DOHH2 (cell line): ENCODE measurements at regions not wholly inside any gene's neighbourhood (a gene's known extent, or its start where the extent isn't known, plus 50 kb on each side); places are given as distances from the start of the nearest gene placed in this dataset.

Experiments
- H3F3A ChIP-seq: fragments of 200-600 bp; sonication (generic), shearing (Covaris generic); 2 replicates; pipeline ENCODE4 v1.6.0; 2016; ENCODE audit warnings: antibody characterized with exemption, mild to moderate bottlenecking; ENCODE audit not compliant: control insufficient read depth, insufficient read depth
- H3K27ac ChIP-seq: fragments of 200-600 bp; sonication (generic); 2 replicates; pipeline ENCODE4 v1.5.1; 2014; ENCODE audit warnings: low read depth, mild to moderate bottlenecking, low read length, moderate library complexity
- H3K27me3 ChIP-seq: fragments of 200-600 bp; sonication (generic); 2 replicates; pipeline ENCODE4 v1.6.1; 2014; ENCODE audit warnings: mild to moderate bottlenecking, low read length, mixed read lengths; ENCODE audit not compliant: control insufficient read depth
- H3K36me3 ChIP-seq: fragments of 200-600 bp; sonication (generic); 2 replicates; pipeline ENCODE4 v1.6.1; 2014; ENCODE audit warnings: mild to moderate bottlenecking, low read length, moderate library complexity, mixed read lengths; ENCODE audit not compliant: control insufficient read depth
- H3K4me1 ChIP-seq: fragments of 200-600 bp; sonication (generic); 2 replicates; pipeline ENCODE4 v1.6.1; 2014; ENCODE audit warnings: mild to moderate bottlenecking, low read length, mixed read lengths; ENCODE audit not compliant: control insufficient read depth
- H3K4me2 ChIP-seq: fragments of 200-600 bp; sonication (generic); 2 replicates; pipeline ENCODE4 v1.6.0; 2014; ENCODE audit warnings: mild to moderate bottlenecking, low read length, moderate library complexity
- H3K4me3 ChIP-seq: fragments of 200-600 bp; sonication (generic); 2 replicates; pipeline ENCODE4 v1.5.1; 2014; ENCODE audit warnings: mild to moderate bottlenecking, low read length, mixed read lengths
- H3K79me2 ChIP-seq: fragments of 200-600 bp; sonication (generic); 2 replicates; pipeline ENCODE4 v1.6.1; 2014; ENCODE audit warnings: mild to moderate bottlenecking, low read length, mixed read lengths; ENCODE audit not compliant: control insufficient read depth
- H3K9me2 ChIP-seq: fragments of 200-600 bp; sonication (generic); replicated peaks from 2 replicates; pipeline ENCODE4 v1.6.1; 2014; ENCODE audit warnings: mild to moderate bottlenecking, low read length, mixed read lengths; ENCODE audit not compliant: control insufficient read depth
- H3K9me3 ChIP-seq: fragments of 200-600 bp; sonication (generic); 2 replicates; pipeline ENCODE4 v1.6.1; 2014; ENCODE audit warnings: antibody characterized with exemption, low read length, mixed read lengths; ENCODE audit not compliant: control insufficient read depth, insufficient read depth
- H4K20me1 ChIP-seq: fragments of 200-600 bp; sonication (generic); 2 replicates; pipeline ENCODE4 v1.6.0; 2014; ENCODE audit warnings: low read depth, mild to moderate bottlenecking, antibody characterized with exemption, low read length, moderate library complexity; ENCODE audit not compliant: control insufficient read depth, insufficient read depth
- CTCF ChIP-seq: fragments of 200-600 bp; sonication (generic); IDR thresholded peaks from one replicate; pipeline ENCODE4 v1.5.1; 2014; ENCODE audit warnings: antibody characterized with exemption, mild to moderate bottlenecking, low read depth, low read length; ENCODE audit not compliant: poor library complexity, severe bottlenecking
- EZH2phosphoT487 ChIP-seq: fragments of 200-600 bp; sonication (generic); IDR thresholded peaks from 2 replicates; pipeline ENCODE4 v1.6.1; 2017; ENCODE audit warnings: borderline replicate concordance, mild to moderate bottlenecking, antibody characterized with exemption, low read length, moderate library complexity, mixed read lengths

- H3K79me2 ChIP-seq = no peaks in the 10 kb centered on the region
- H3K4me3 ChIP-seq = no peak overlapping the region
- no peaks in the 10 kb centered on the region for H3K4me1 ChIP-seq
- no peaks in the 10 kb centered on the region for H4K20me1 ChIP-seq
- H3K27me3 ChIP-seq = no peaks in the 10 kb centered on the region
- no peak for TF ChIP-seq CTCF
- no peaks in the 10 kb centered on the region for H3F3A ChIP-seq
- H3K36me3 ChIP-seq = no peaks in the 10 kb centered on the region
- H3K9me3 ChIP-seq = no peaks in the 10 kb centered on the region
- H3K9me2 ChIP-seq = no peaks in the 10 kb centered on the region
- H3K4me2 ChIP-seq = no peak overlapping the region
- no peak overlapping the region for H3K27ac ChIP-seq
Observed at GRCh38 chr11:37109286-37109585, 511.2 kb upstream of the RAG2 start.

- Histone ChIP-seq H3K79me2 (no peaks in the 10 kb centered on the region), H3K4me2 (no peak overlapping the region), H3F3A (no peaks in the 10 kb centered on the region), H3K4me1 (no peaks in the 10 kb centered on the region), H3K9me2 (no peaks in the 10 kb centered on the region), H3K4me3 (no peak overlapping the region), H3K9me3 (no peaks in the 10 kb centered on the region), H3K36me3 (no peaks in the 10 kb centered on the region), H3K27me3 (no peaks in the 10 kb centered on the region), H3K27ac (no peak overlapping the region), H4K20me1 (no peaks in the 10 kb centered on the region)
- TF ChIP-seq EZH2phosphoT487 (no peak), CTCF (no peak)
Observed at GRCh38 chr11:37108436-37109285, 510.6 kb upstream of the RAG2 start.

- Histone ChIP-seq H3K9me3 (no peaks in the 10 kb centered on the region), H3K4me3 (no peak overlapping the region), H3F3A (no peaks in the 10 kb centered on the region), H3K4me2 (no peak overlapping the region), H4K20me1 (no peaks in the 10 kb centered on the region), H3K79me2 (no peaks in the 10 kb centered on the region), H3K36me3 (no peaks in the 10 kb centered on the region), H3K9me2 (no peaks in the 10 kb centered on the region), H3K4me1 (no peaks in the 10 kb centered on the region), H3K27ac (no peak overlapping the region), H3K27me3 (no peaks in the 10 kb centered on the region)
- TF ChIP-seq CTCF (no peak), EZH2phosphoT487 (no peak)
Observed at GRCh38 chr11:37107831-37108230, 509.8 kb upstream of the RAG2 start.
